Suppressor macrophage (primary cell): ENCODE measurements at regions not wholly inside any gene's neighbourhood (a gene's known extent, or its start where the extent isn't known, plus 50 kb on each side); places are given as distances from the start of the nearest gene placed in this dataset.
"Not testable (repeated sequence)": the region's sequence is repeated elsewhere in the genome, so short reads cannot be mapped to it uniquely, and the experiment has no call there.

ENCODE experiments used
- DNase-seq, 4 experiments: peaks; one replicate each; pipeline ENCODE4 v3.0.0-alpha.2; 2020 to 2022

GRCh38 chr15:45962733-45963132 is 327.9 kb downstream of the SQOR start:
- DNase-seq, result no peak

- DNase-seq, result no peak
These were observed 335.7 kb downstream of the SQOR start for GRCh38 chr15:45970542-45970941.

GRCh38 chr15:45980366-45980765 is 345.5 kb downstream of the SQOR start:
- DNase-seq, result no peak

GRCh38 chr15:45981625-45982024 is 346.8 kb downstream of the SQOR start:
- no peak for DNase-seq

GRCh38 chr15:45991863-45992262 is 357.0 kb downstream of the SQOR start:
- DNase-seq, result no peak

GRCh38 chr15:45993072-45993471 is 358.2 kb downstream of the SQOR start:
- DNase-seq, result no peak

- no peak for DNase-seq
These were observed 358.7 kb downstream of the SQOR start for GRCh38 chr15:45993508-45993907.

- no peak for DNase-seq
These were observed 361.0 kb downstream of the SQOR start for GRCh38 chr15:45995800-45996199.

GRCh38 chr15:46014532-46014931 is 379.7 kb downstream of the SQOR start:
- no peak for DNase-seq

GRCh38 chr15:46034755-46035154 is 399.9 kb downstream of the SQOR start:
- no peak for DNase-seq

- DNase-seq, result no peak
These were observed 404.9 kb downstream of the SQOR start for GRCh38 chr15:46039703-46040102.

- no peak for DNase-seq
These were observed 407.1 kb downstream of the SQOR start for GRCh38 chr15:46041905-46042304.

GRCh38 chr15:46059921-46060594 is 425.2 kb downstream of the SQOR start:
- no peak for DNase-seq

GRCh38 chr15:46061002-46061401 is 426.2 kb downstream of the SQOR start:
- no peak for DNase-seq

GRCh38 chr15:46077220-46077619 is 442.4 kb downstream of the SQOR start:
- DNase-seq, result no peak

GRCh38 chr15:46079046-46079445 is 444.2 kb downstream of the SQOR start:
- no peak for DNase-seq

GRCh38 chr15:46080016-46080415 is 445.2 kb downstream of the SQOR start:
- no peak for DNase-seq

- no peak for DNase-seq
These were observed 453.9 kb downstream of the SQOR start for GRCh38 chr15:46088486-46089445.

GRCh38 chr15:46089467-46089935 is 454.7 kb downstream of the SQOR start:
- DNase-seq, result no peak

- peak in 3 of 4 experiments; percentile 9 to 28 (median 19) for DNase-seq
These were observed 457.1 kb downstream of the SQOR start for GRCh38 chr15:46091860-46092450.

GRCh38 chr15:46098006-46098405 is 463.2 kb downstream of the SQOR start:
- DNase-seq, result not testable (repeated sequence)

- no peak for DNase-seq
These were observed 475.9 kb downstream of the SQOR start for GRCh38 chr15:46110755-46111154.

- no peak for DNase-seq
These were observed 476.9 kb downstream of the SQOR start for GRCh38 chr15:46111730-46112129.
